GM12872 (cell line): ENCODE measurements at regions not wholly inside any gene's neighbourhood (a gene's known extent, or its start where the extent isn't known, plus 50 kb on each side); places are given as distances from the start of the nearest gene placed in this dataset.

Source experiments
- CTCF ChIP-seq: IDR thresholded peaks from 3 replicates; pipeline ENCODE4 v1.5.1; 2011; ENCODE audit warnings: low read depth, mild to moderate bottlenecking, low read length, moderate library complexity; ENCODE audit not compliant: insufficient read depth

- no peak for TF ChIP-seq CTCF
These were observed 336.4 kb upstream of the HAND2 start for GRCh38 chr4:173866322-173867026.

GRCh38 chr4:173862754-173863153, 332.7 kb upstream of the HAND2 start:
- TF ChIP-seq CTCF = no peak

GRCh38 chr4:173860094-173860493, 330.1 kb upstream of the HAND2 start:
- no peak for TF ChIP-seq CTCF

- TF ChIP-seq CTCF = no peak
These were observed 329.2 kb upstream of the HAND2 start for GRCh38 chr4:173859091-173859713.

GRCh38 chr4:173858471-173858870, 328.4 kb upstream of the HAND2 start:
- TF ChIP-seq CTCF = no peak

- TF ChIP-seq CTCF = no peak
These were observed 327.8 kb upstream of the HAND2 start for GRCh38 chr4:173857828-173858227.

GRCh38 chr4:173855015-173855414, 325.0 kb upstream of the HAND2 start:
- TF ChIP-seq CTCF = no peak
